IMR-90 (cell line): ENCODE measurements at regions not wholly inside any gene's neighbourhood (a gene's known extent, or its start where the extent isn't known, plus 50 kb on each side); places are given as distances from the start of the nearest gene placed in this dataset.

Experiments
- CTCF ChIP-seq: conservative IDR thresholded peaks from 2 replicates; pipeline ENCODE4 v1.5.1; 2012; ENCODE audit warnings: mild to moderate bottlenecking, low read depth, low read length, improper control_type of control experiment
- POLR2A ChIP-seq: IDR thresholded peaks from 2 replicates; pipeline ENCODE4 v1.6.1; 2012; ENCODE audit warnings: mild to moderate bottlenecking, low read depth, low read length
- RAD21 ChIP-seq: IDR thresholded peaks from 2 replicates; pipeline ENCODE4 v1.6.1; 2012; ENCODE audit warnings: low read length, improper control_type of control experiment
- RCOR1 ChIP-seq: IDR thresholded peaks from 2 replicates; pipeline ENCODE4 v1.6.1; 2012; ENCODE audit warnings: mild to moderate bottlenecking, low read length, improper control_type of control experiment; ENCODE audit not compliant: insufficient replicate concordance
- RFX5 ChIP-seq: IDR thresholded peaks from 2 replicates; pipeline ENCODE4 v1.8.0; 2012; ENCODE audit warnings: low read depth, mild to moderate bottlenecking, low read length, moderate library complexity

DNA sequence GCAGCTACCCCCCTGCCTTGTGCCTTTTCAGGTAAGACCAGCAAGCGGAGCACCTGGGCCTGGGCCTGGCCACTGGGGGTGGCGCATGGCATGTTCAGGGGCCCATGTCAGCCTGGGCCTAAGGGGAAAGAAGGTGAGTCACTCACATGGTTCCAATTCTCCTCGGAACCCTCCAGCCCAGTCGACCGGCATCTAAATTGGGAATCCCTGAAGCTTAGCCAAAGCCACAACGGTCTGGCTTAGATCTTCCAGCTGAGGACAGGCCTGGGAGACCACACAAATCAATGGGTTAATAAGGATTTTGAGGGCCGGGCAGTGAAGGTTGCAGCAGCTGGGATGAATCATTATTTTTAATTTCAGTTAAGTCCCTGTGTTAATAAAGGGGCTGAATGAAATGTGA is 145.1 kb upstream of the SMYD2 start:
- TF ChIP-seq CTCF, result no peak
- TF ChIP-seq POLR2A, result no peak
- TF ChIP-seq RFX5, result no peak
- TF ChIP-seq RAD21, result no peak
- TF ChIP-seq RCOR1, result no peak
